ENCODE measurements at regions not wholly inside any gene's neighbourhood (a gene's known extent, or its start where the extent isn't known, plus 50 kb on each side); places are given as distances from the start of the nearest gene placed in this dataset.

DNA sequence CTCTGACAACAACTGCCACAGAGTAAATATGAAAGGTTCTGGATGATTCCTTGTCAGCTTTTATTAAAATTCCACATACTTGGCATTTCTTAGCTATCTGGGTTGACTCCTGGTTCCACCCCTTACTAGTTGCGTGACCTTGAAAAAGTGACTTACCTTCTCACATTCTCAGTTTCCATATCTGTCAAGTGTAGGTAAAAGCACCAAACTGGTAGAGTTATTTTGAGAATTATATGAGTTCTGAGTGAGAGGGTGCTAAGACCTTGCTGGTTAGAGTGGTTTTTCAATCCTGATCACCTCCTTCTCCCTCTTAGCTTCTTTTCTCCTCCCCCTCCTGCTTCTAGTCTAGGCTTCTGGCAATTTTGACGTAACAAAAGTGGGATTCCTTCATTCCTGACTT lies 83.4 kb upstream of the ABCD3 start:
- TF ChIP-seq, protein P1, sequence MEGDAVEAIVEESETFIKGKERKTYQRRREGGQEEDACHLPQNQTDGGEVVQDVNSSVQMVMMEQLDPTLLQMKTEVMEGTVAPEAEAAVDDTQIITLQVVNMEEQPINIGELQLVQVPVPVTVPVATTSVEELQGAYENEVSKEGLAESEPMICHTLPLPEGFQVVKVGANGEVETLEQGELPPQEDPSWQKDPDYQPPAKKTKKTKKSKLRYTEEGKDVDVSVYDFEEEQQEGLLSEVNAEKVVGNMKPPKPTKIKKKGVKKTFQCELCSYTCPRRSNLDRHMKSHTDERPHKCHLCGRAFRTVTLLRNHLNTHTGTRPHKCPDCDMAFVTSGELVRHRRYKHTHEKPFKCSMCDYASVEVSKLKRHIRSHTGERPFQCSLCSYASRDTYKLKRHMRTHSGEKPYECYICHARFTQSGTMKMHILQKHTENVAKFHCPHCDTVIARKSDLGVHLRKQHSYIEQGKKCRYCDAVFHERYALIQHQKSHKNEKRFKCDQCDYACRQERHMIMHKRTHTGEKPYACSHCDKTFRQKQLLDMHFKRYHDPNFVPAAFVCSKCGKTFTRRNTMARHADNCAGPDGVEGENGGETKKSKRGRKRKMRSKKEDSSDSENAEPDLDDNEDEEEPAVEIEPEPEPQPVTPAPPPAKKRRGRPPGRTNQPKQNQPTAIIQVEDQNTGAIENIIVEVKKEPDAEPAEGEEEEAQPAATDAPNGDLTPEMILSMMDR (IDR thresholded peaks at IDR 0.05), result no peak
- TF ChIP-seq EP300 (IDR thresholded peaks at IDR 0.05) (no peak), POLR2AphosphoS5 (IDR thresholded peaks at IDR 0.05) (no peak)

Data from upper lobe of left lung (tissue), 4 donors.